ENCODE measurements at regions not wholly inside any gene's neighbourhood (a gene's known extent, or its start where the extent isn't known, plus 50 kb on each side); places are given as distances from the start of the nearest gene placed in this dataset.

- no peaks in the 10 kb centered on the region for H3K79me2 ChIP-seq (ENCODE audit: control insufficient read depth, insufficient read depth, low read length)
- no peaks in the 10 kb centered on the region for H3K9me3 ChIP-seq (replicated peaks; ENCODE audit: control insufficient read depth, insufficient read depth, low read length)
- DNase-seq (ENCODE audit: low read depth, low spot score) (no peak), FAIRE-seq (no peak)
- intact Hi-C loops (cut with micrococcal nuclease), result no loop called here
- no peak overlapping the region for H3K4me2 ChIP-seq (ENCODE audit: insufficient read depth, low read length)
- dilution Hi-C loops (cut with MboI; ENCODE audit: extremely low pct_ligation_motif_present, low sequenced_read_pairs), result no loop called here
- H3K9me1 ChIP-seq (replicated peaks; ENCODE audit: control insufficient read depth, extremely low read depth, insufficient read depth, low read length), result no peaks in the 10 kb centered on the region
- no peaks in the 10 kb centered on the region for H3K27me3 ChIP-seq (ENCODE audit: control insufficient read depth in 2 of 2, insufficient read depth in 2 of 2, low read length in 2 of 2)
- TF ChIP-seq POLR2A (IDR thresholded peaks at IDR 0.05; ENCODE audit: low read depth, low read length) (no peak), POLR2AphosphoS5 (IDR thresholded peaks at IDR 0.05; ENCODE audit: insufficient read depth, low read depth, low read length) (no peak), FOS (IDR thresholded peaks at IDR 0.05; ENCODE audit: borderline replicate concordance, insufficient read depth, low read length) (no peak), JUN (IDR thresholded peaks at IDR 0.05; ENCODE audit: borderline replicate concordance, insufficient read depth, insufficient read length, low read depth) (no peak)
- TF ChIP-seq, protein P1, sequence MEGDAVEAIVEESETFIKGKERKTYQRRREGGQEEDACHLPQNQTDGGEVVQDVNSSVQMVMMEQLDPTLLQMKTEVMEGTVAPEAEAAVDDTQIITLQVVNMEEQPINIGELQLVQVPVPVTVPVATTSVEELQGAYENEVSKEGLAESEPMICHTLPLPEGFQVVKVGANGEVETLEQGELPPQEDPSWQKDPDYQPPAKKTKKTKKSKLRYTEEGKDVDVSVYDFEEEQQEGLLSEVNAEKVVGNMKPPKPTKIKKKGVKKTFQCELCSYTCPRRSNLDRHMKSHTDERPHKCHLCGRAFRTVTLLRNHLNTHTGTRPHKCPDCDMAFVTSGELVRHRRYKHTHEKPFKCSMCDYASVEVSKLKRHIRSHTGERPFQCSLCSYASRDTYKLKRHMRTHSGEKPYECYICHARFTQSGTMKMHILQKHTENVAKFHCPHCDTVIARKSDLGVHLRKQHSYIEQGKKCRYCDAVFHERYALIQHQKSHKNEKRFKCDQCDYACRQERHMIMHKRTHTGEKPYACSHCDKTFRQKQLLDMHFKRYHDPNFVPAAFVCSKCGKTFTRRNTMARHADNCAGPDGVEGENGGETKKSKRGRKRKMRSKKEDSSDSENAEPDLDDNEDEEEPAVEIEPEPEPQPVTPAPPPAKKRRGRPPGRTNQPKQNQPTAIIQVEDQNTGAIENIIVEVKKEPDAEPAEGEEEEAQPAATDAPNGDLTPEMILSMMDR (IDR thresholded peaks at IDR 0.05; ENCODE audit: extremely low read depth in 1 of 2, insufficient read depth in 1 of 2, low read depth in 1 of 2, low read length in 2 of 2), result no peak
- no peak overlapping the region for H3K27ac ChIP-seq (ENCODE audit: insufficient read depth, low read depth, low read length)
- no peaks in the 10 kb centered on the region for H4K20me1 ChIP-seq (replicated peaks; ENCODE audit: control insufficient read depth, extremely low read depth, insufficient read depth, low read length)
- BruUV-seq (replicated peaks), result no TSS peak
- no peaks in the 10 kb centered on the region for H3K36me3 ChIP-seq (ENCODE audit: control insufficient read depth in 2 of 2, extremely low read depth in 1 of 2, insufficient read depth in 2 of 2, low read length in 2 of 2)
- no peak overlapping the region for H3K9ac ChIP-seq (replicated peaks; ENCODE audit: extremely low read depth, insufficient read depth, low read length)
- H3K4me1 ChIP-seq (ENCODE audit: control insufficient read depth, extremely low read depth, insufficient read depth, low read length), result no peaks in the 10 kb centered on the region
- no peak overlapping the region for H2AFZ ChIP-seq (ENCODE audit: low read depth, low read length)
- H3K4me3 ChIP-seq (replicated peaks in 1 of 3; ENCODE audit: insufficient read depth in 1 of 3, low read depth in 1 of 3, low read length in 3 of 3), result no peak overlapping the region
- POLR2A ChIA-PET, result no interaction called here
- CTCF ChIA-PET, result no interaction called here
Observed at GRCh38 chr12:90304231-90304630, 595.6 kb upstream of the ATP2B1 start.

DNA sequence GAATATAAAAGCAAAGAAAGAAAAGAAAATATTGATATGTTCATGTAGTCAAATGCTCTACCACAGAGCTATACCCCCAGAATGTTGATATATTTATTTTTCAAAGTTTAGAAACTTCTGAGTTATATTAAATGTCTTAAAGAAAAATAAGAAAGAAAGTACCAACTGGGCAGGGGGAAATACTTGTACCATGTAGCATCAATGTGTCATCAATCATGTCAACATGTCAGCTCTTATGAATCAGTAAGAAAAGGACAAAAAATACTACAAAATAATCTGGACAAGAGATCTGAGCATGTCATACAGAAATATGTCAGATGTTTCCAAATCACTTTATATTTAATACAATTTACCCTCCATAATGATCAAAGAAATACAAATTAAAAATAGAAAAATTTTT is 595.1 kb upstream of the ATP2B1 start:
- dilution Hi-C loops (cut with MboI; ENCODE audit: extremely low pct_ligation_motif_present, low sequenced_read_pairs) (no loop called here), intact Hi-C loops (cut with micrococcal nuclease) (no loop called here)
- Histone ChIP-seq H3K79me2 (ENCODE audit: control insufficient read depth, insufficient read depth, low read length) (no peaks in the 10 kb centered on the region), H3K36me3 (ENCODE audit: control insufficient read depth in 2 of 2, extremely low read depth in 1 of 2, insufficient read depth in 2 of 2, low read length in 2 of 2) (no peaks in the 10 kb centered on the region), H3K4me3 (replicated peaks in 1 of 3; ENCODE audit: insufficient read depth in 1 of 3, low read depth in 1 of 3, low read length in 3 of 3) (no peak overlapping the region), H3K9me1 (replicated peaks; ENCODE audit: control insufficient read depth, extremely low read depth, insufficient read depth, low read length) (no peaks in the 10 kb centered on the region), H3K4me2 (ENCODE audit: insufficient read depth, low read length) (no peak overlapping the region), H3K27ac (ENCODE audit: insufficient read depth, low read depth, low read length) (no peak overlapping the region), H3K9ac (replicated peaks; ENCODE audit: extremely low read depth, insufficient read depth, low read length) (no peak overlapping the region), H2AFZ (ENCODE audit: low read depth, low read length) (no peak overlapping the region), H3K4me1 (ENCODE audit: control insufficient read depth, extremely low read depth, insufficient read depth, low read length) (no peaks in the 10 kb centered on the region), H3K27me3 (ENCODE audit: control insufficient read depth in 2 of 2, insufficient read depth in 2 of 2, low read length in 2 of 2) (no peaks in the 10 kb centered on the region), H4K20me1 (replicated peaks; ENCODE audit: control insufficient read depth, extremely low read depth, insufficient read depth, low read length) (no peaks in the 10 kb centered on the region), H3K9me3 (replicated peaks; ENCODE audit: control insufficient read depth, insufficient read depth, low read length) (no peaks in the 10 kb centered on the region)
- FAIRE-seq (no peak), DNase-seq (ENCODE audit: low read depth, low spot score) (no peak)
- no peak for TF ChIP-seq MAX (IDR thresholded peaks at IDR 0.05; ENCODE audit: insufficient read depth, insufficient read length)
- TF ChIP-seq MYC (IDR thresholded peaks at IDR 0.05; ENCODE audit: low read depth, low read length), result no peak
- no peak for TF ChIP-seq POLR2AphosphoS5 (IDR thresholded peaks at IDR 0.05; ENCODE audit: insufficient read depth, low read depth, low read length)
- no peak for TF ChIP-seq EZH2 (IDR thresholded peaks at IDR 0.05; ENCODE audit: borderline replicate concordance, low read depth, low read length, severe bottlenecking)
- no peak for TF ChIP-seq FOS (IDR thresholded peaks at IDR 0.05; ENCODE audit: borderline replicate concordance, insufficient read depth, low read length)
- no peak for TF ChIP-seq POLR2A (IDR thresholded peaks at IDR 0.05; ENCODE audit: low read depth, low read length)
- TF ChIP-seq, protein P1 (IDR thresholded peaks at IDR 0.05; ENCODE audit: extremely low read depth in 1 of 2, insufficient read depth in 1 of 2, low read depth in 1 of 2, low read length in 2 of 2), result no peak
- no peak for TF ChIP-seq JUN (IDR thresholded peaks at IDR 0.05; ENCODE audit: borderline replicate concordance, insufficient read depth, insufficient read length, low read depth)
- no peak for TF ChIP-seq GATA2 (IDR thresholded peaks at IDR 0.05; ENCODE audit: insufficient read depth, insufficient read length, low read depth, low read length)
- ChIA-PET CTCF (no interaction called here), POLR2A (no interaction called here)
- no TSS peak for BruUV-seq (replicated peaks)
